Neural progenitor cell (in vitro differentiated cells): ENCODE measurements at regions not wholly inside any gene's neighbourhood (a gene's known extent, or its start where the extent isn't known, plus 50 kb on each side); places are given as distances from the start of the nearest gene placed in this dataset.

Experiments
- DNase-seq: peaks from one replicate; pipeline ENCODE4 v3.0.0-alpha.2; 2016; ENCODE audit warnings: low spot score
- H2AFZ ChIP-seq: fragments of 200-600 bp; sonication (generic); replicated peaks from 2 replicates; pipeline ENCODE4 v1.6.1; 2016; ENCODE audit warnings: antibody characterized with exemption
- H3F3A ChIP-seq: fragments of 200-600 bp; sonication (generic); 2 replicates; pipeline ENCODE4 v1.6.1; 2016; ENCODE audit warnings: antibody characterized with exemption, low read depth
- H3K27ac ChIP-seq: fragments of 200-600 bp; sonication (generic); 2 replicates; pipeline ENCODE4 v1.5.1; 2016; ENCODE audit warnings: mild to moderate bottlenecking
- H3K27me3 ChIP-seq: fragments of 200-600 bp; sonication (generic); 2 replicates; pipeline ENCODE4 v1.6.1; 2016; ENCODE audit warnings: mild to moderate bottlenecking, moderate library complexity
- H3K36me3 ChIP-seq: fragments of 200-600 bp; sonication (generic); 2 replicates; pipeline ENCODE4 v1.5.1; 2016
- H3K4me1 ChIP-seq: fragments of 200-600 bp; sonication (generic); 2 replicates; pipeline ENCODE4 v1.6.1; 2016; ENCODE audit warnings: mixed run types
- H3K4me2 ChIP-seq: fragments of 200-600 bp; sonication (generic); 2 replicates; pipeline ENCODE4 v1.6.1; 2016
- H3K4me3 ChIP-seq: fragments of 200-600 bp; sonication (generic); 2 replicates; pipeline ENCODE4 v1.5.1; 2016
- H3K79me2 ChIP-seq: fragments of 200-600 bp; sonication (generic); 2 replicates; pipeline ENCODE4 v1.6.1; 2016; ENCODE audit warnings: low read depth
- H3K9ac ChIP-seq: fragments of 200-600 bp; sonication (generic); 2 replicates; pipeline ENCODE4 v1.6.1; 2016
- H3K9me3 ChIP-seq: fragments of 200-600 bp; sonication (generic); 2 replicates; pipeline ENCODE4 v1.5.1; 2016; ENCODE audit warnings: low read depth
- H4K20me1 ChIP-seq: fragments of 200-600 bp; sonication (generic); 2 replicates; pipeline ENCODE4 v1.6.1; 2016; ENCODE audit warnings: low read depth
- H3K27ac Mint-ChIP-seq: 3 replicates; pipeline ENCODE4 v1.8.0; 2021; ENCODE audit warnings: mixed read lengths
- H3K27me3 Mint-ChIP-seq: 2 replicates; pipeline ENCODE4 v1.8.0; 2022; ENCODE audit warnings: low read depth, mild to moderate bottlenecking, inconsistent platforms, moderate library complexity, mixed read lengths; ENCODE audit not compliant: insufficient read depth
- H3K36me3 Mint-ChIP-seq: 3 replicates; pipeline ENCODE4 v1.8.0; 2021; ENCODE audit warnings: mixed read lengths
- H3K4me1 Mint-ChIP-seq: 3 replicates; pipeline ENCODE4 v1.8.0; 2021; ENCODE audit warnings: mixed read lengths
- H3K4me3 Mint-ChIP-seq: 3 replicates; pipeline ENCODE4 v1.8.0; 2021; ENCODE audit warnings: mild to moderate bottlenecking, moderate library complexity, mixed read lengths
- H3K9me3 Mint-ChIP-seq: 3 replicates; pipeline ENCODE4 v1.8.0; 2020; ENCODE audit warnings: mixed read lengths
- CTCF ChIP-seq: fragments of 200-600 bp; sonication (generic); IDR thresholded peaks from 2 replicates; pipeline ENCODE4 v1.5.1; 2017; ENCODE audit warnings: antibody characterized with exemption, mild to moderate bottlenecking
- EZH2 ChIP-seq: fragments of 200-600 bp; sonication (generic); IDR thresholded peaks from 2 replicates; pipeline ENCODE4 v1.6.1; 2017; ENCODE audit warnings: antibody characterized with exemption, mild to moderate bottlenecking, moderate library complexity
- EZH2phosphoT487 ChIP-seq: fragments of 200-600 bp; sonication (generic); IDR thresholded peaks from 2 replicates; pipeline ENCODE4 v1.6.1; 2017; ENCODE audit warnings: antibody characterized with exemption

- no peaks in the 10 kb centered on the region for H3K36me3 ChIP-seq
- Mint-ChIP-seq H3K4me1 (no peaks in the 10 kb centered on the region), H3K9me3 (no peaks in the 10 kb centered on the region), H3K36me3 (no peaks in the 10 kb centered on the region), H3K27ac (no peak overlapping the region), H3K27me3 (no peaks in the 10 kb centered on the region), H3K4me3 (no peak overlapping the region)
- TF ChIP-seq EZH2phosphoT487: no peak
- no peak for TF ChIP-seq EZH2
- no peak for TF ChIP-seq CTCF
- no peak for DNase-seq
- H3F3A ChIP-seq: no peaks in the 10 kb centered on the region
- H3K27me3 ChIP-seq: no peaks in the 10 kb centered on the region
- no peak overlapping the region for H3K9ac ChIP-seq
- no peak overlapping the region for H3K4me2 ChIP-seq
- no peak overlapping the region for H2AFZ ChIP-seq
- no peak overlapping the region for H3K27ac ChIP-seq
- H3K79me2 ChIP-seq: no peaks in the 10 kb centered on the region
- H3K4me1 ChIP-seq: no peaks in the 10 kb centered on the region
- no peak overlapping the region for H3K4me3 ChIP-seq
- H3K9me3 ChIP-seq: no peaks in the 10 kb centered on the region
- no peaks in the 10 kb centered on the region for H4K20me1 ChIP-seq
Measured at GRCh38 chr2:149679286-149679685, 91.7 kb upstream of the MMADHC start.

GRCh38 chr2:149677416-149677815 is 89.8 kb upstream of the MMADHC start:
- DNase-seq: no peak
- Mint-ChIP-seq H3K9me3 (peaks cover 2% of the 10 kb centered on the region), H3K4me1 (no peaks in the 10 kb centered on the region), H3K27ac (no peak overlapping the region), H3K4me3 (no peak overlapping the region), H3K36me3 (no peaks in the 10 kb centered on the region), H3K27me3 (no peaks in the 10 kb centered on the region)
- Histone ChIP-seq H3F3A (no peaks in the 10 kb centered on the region), H3K27ac (no peak overlapping the region), H3K9me3 (no peaks in the 10 kb centered on the region), H3K36me3 (no peaks in the 10 kb centered on the region), H3K4me1 (no peaks in the 10 kb centered on the region), H3K79me2 (no peaks in the 10 kb centered on the region), H3K27me3 (no peaks in the 10 kb centered on the region), H3K4me2 (no peak overlapping the region), H4K20me1 (no peaks in the 10 kb centered on the region), H3K4me3 (no peak overlapping the region), H3K9ac (no peak overlapping the region), H2AFZ (no peak overlapping the region)
- TF ChIP-seq EZH2phosphoT487: no peak
- TF ChIP-seq CTCF: no peak
- no peak for TF ChIP-seq EZH2

GRCh38 chr2:149670086-149670485 is 82.5 kb upstream of the MMADHC start:
- no peak overlapping the region for H3K27ac ChIP-seq
- H3K27ac Mint-ChIP-seq: no peak overlapping the region
- no peaks in the 10 kb centered on the region for H4K20me1 ChIP-seq
- H3K4me1 Mint-ChIP-seq: no peaks in the 10 kb centered on the region
- H2AFZ ChIP-seq: no peak overlapping the region
- peaks cover 2% of the 10 kb centered on the region for H3K9me3 Mint-ChIP-seq
- no peaks in the 10 kb centered on the region for H3K36me3 Mint-ChIP-seq
- H3K79me2 ChIP-seq: no peaks in the 10 kb centered on the region
- no peaks in the 10 kb centered on the region for H3K27me3 ChIP-seq
- no peaks in the 10 kb centered on the region for H3K4me1 ChIP-seq
- no peaks in the 10 kb centered on the region for H3K27me3 Mint-ChIP-seq
- H3K9ac ChIP-seq: no peak overlapping the region
- TF ChIP-seq EZH2phosphoT487: no peak
- no peak for TF ChIP-seq EZH2
- TF ChIP-seq CTCF: no peak
- no peak overlapping the region for H3K4me3 Mint-ChIP-seq
- H3K4me3 ChIP-seq: no peak overlapping the region
- no peaks in the 10 kb centered on the region for H3K36me3 ChIP-seq
- H3K9me3 ChIP-seq: no peaks in the 10 kb centered on the region
- DNase-seq: no peak
- H3K4me2 ChIP-seq: no peak overlapping the region
- H3F3A ChIP-seq: no peaks in the 10 kb centered on the region

GRCh38 chr2:149666809-149667320 is 79.3 kb upstream of the MMADHC start:
- H3K36me3 ChIP-seq: no peaks in the 10 kb centered on the region
- no peak overlapping the region for H2AFZ ChIP-seq
- no peaks in the 10 kb centered on the region for H3K79me2 ChIP-seq
- no peaks in the 10 kb centered on the region for H3K27me3 Mint-ChIP-seq
- H3K4me2 ChIP-seq: no peak overlapping the region
- no peaks in the 10 kb centered on the region for H3K4me1 ChIP-seq
- no peaks in the 10 kb centered on the region for H3F3A ChIP-seq
- no peak for DNase-seq
- H3K9me3 ChIP-seq: no peaks in the 10 kb centered on the region
- H3K36me3 Mint-ChIP-seq: no peaks in the 10 kb centered on the region
- no peak overlapping the region for H3K4me3 Mint-ChIP-seq
- no peak overlapping the region for H3K4me3 ChIP-seq
- no peak for TF ChIP-seq EZH2phosphoT487
- TF ChIP-seq CTCF: no peak
- TF ChIP-seq EZH2: no peak
- H4K20me1 ChIP-seq: no peaks in the 10 kb centered on the region
- no peak overlapping the region for H3K27ac Mint-ChIP-seq
- H3K4me1 Mint-ChIP-seq: no peaks in the 10 kb centered on the region
- no peak overlapping the region for H3K9ac ChIP-seq
- no peaks in the 10 kb centered on the region for H3K9me3 Mint-ChIP-seq
- H3K27me3 ChIP-seq: no peaks in the 10 kb centered on the region
- H3K27ac ChIP-seq: no peak overlapping the region
